Mucosa of descending colon (tissue), 3 donors: ENCODE measurements at regions not wholly inside any gene's neighbourhood (a gene's known extent, or its start where the extent isn't known, plus 50 kb on each side); places are given as distances from the start of the nearest gene placed in this dataset.
"Not testable (repeated sequence)": the region's sequence is repeated elsewhere in the genome, so short reads cannot be mapped to it uniquely, and the experiment has no call there.

Source experiments
- ATAC-seq: fragments of 200-7000 bp; cut with Tn5 transposase; one replicate; pipeline ENCODE4 v1.9.1; 2020; ENCODE audit warnings: mild to moderate bottlenecking, moderate library complexity
- DNase-seq, 3 donors: peaks; one replicate each; pipeline ENCODE4 v3.0.0-alpha.2; 2020
- H3K36me3 ChIP-seq: fragments of 200-600 bp; one replicate; pipeline ENCODE4 v1.8.0; 2021; ENCODE audit warnings: low read depth, mild to moderate bottlenecking
- H3K4me1 ChIP-seq: fragments of 200-600 bp; one replicate; pipeline ENCODE4 v1.8.0; 2021; ENCODE audit warnings: low read depth, mild to moderate bottlenecking
- H3K4me3 ChIP-seq: fragments of 200-600 bp; one replicate; pipeline ENCODE4 v1.8.0; 2021; ENCODE audit warnings: mild to moderate bottlenecking
- H3K9me3 ChIP-seq: fragments of 200-600 bp; one replicate; pipeline ENCODE4 v1.8.0; 2021; ENCODE audit warnings: mild to moderate bottlenecking
- CTCF ChIP-seq: fragments of 200-600 bp; IDR thresholded peaks from one replicate; pipeline ENCODE4 v1.8.0; 2022; ENCODE audit warnings: antibody characterized with exemption, mild to moderate bottlenecking
- intact Hi-C, 2 donors: fragments of 100-400 bp; cut with DNase I in 1 of 2; cut with micrococcal nuclease in 1 of 2; formaldehyde crosslinking; loops; one replicate each; pipeline versions ENCODE4 v1.11.0 to v1.11.1; 2022; cut with DNase I, micrococcal nuclease
- donor health status: DM: no; HTN: no; CAD: no; lungs with moderate emphysema.
- donor health status: DM: no; HTN: no; CAD: no.
- donor health status: DM: no; HTN: yes; CAD: no.

DNA sequence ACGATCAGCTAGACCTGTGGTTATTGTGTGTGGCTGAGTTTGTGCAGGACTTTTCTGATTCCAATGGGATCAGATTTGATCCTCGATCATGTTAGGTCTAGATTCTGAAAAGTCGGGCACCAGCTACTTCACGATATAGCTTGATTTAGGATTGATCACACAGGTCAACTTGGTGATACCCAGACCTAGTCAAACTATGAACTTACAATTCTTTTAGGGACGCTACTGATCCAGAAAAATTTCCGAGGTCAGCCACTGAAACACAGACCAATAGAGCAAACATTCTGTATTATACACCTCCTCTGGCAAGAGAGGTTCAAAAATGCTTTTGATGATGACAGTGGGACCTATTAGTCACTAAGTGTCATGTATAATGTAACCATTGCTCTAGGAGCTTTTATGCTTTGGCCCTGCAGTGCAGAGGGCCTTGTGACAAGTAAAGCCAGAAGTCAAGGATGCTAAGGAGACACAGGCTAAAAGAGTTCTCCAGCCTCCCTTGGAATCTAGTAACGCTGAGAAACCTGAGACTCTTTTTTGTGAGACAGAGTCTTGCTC, 115.6 kb upstream of the MB21D2 start:
- Histone ChIP-seq H3K36me3 (no peaks in the 10 kb centered on the region), H3K4me1 (no peaks in the 10 kb centered on the region), H3K4me3 (no peak overlapping the region), H3K9me3 (no peaks in the 10 kb centered on the region)
- intact Hi-C loops = loop anchor here in 1 of 2 donors (10.0 kb wide), 1 partner anchor 219 kb away; no protein-coding TSS in a partner anchor
- ATAC-seq = no peak
- DNase-seq = no peak
- TF ChIP-seq CTCF = no peak

DNA sequence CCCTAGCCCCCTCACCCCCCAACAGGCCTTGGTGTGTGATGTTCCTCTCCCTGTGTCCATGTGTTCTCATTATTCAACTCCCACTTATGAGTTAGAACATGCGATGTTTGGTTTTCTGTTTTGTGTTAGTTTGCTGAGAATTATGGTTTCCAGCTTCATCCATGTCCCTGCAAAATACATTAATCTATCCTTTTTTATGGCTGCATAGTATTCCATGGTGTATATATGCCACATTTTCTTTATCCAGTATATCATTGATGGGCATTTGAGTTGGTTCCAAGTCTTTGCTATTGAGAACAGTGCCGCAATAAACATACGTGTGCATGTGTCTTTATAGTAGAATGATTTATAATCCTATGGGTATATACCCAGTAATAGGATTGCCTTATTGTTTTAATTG, 120.2 kb upstream of the MB21D2 start:
- not testable (repeated sequence) for H3K9me3 ChIP-seq, H3K4me3 ChIP-seq, ATAC-seq, DNase-seq, H3K4me1 ChIP-seq, H3K36me3 ChIP-seq
- intact Hi-C loops = loop anchor here in 1 of 2 donors (10.0 kb wide), 1 partner anchor 223 kb away; no protein-coding TSS in a partner anchor

- no peaks in the 10 kb centered on the region for H3K36me3 ChIP-seq
- intact Hi-C loops = loop anchor here in 1 of 2 donors (10.0 kb wide), 1 partner anchor 224 kb away; no protein-coding TSS in a partner anchor
- H3K9me3 ChIP-seq = no peaks in the 10 kb centered on the region
- H3K4me1 ChIP-seq = no peaks in the 10 kb centered on the region
- no peak for TF ChIP-seq CTCF
- no peak overlapping the region for H3K4me3 ChIP-seq
- no peak for ATAC-seq
- no peak for DNase-seq
These were observed 121.4 kb upstream of the MB21D2 start for GRCh38 chr3:193039058-193039457.

GRCh38 chr3:193040836-193041672, 123.4 kb upstream of the MB21D2 start:
- peak in 1 of 3 donors; percentile 4 for DNase-seq
- no peaks in the 10 kb centered on the region for H3K9me3 ChIP-seq
- intact Hi-C loops = loop anchor here in 1 of 2 donors (2.0 to 10.0 kb wide), 2 partner anchors 224 to 534 kb away; no protein-coding TSS in a partner anchor
- H3K4me3 ChIP-seq = no peak overlapping the region
- no peaks in the 10 kb centered on the region for H3K4me1 ChIP-seq
- H3K36me3 ChIP-seq = no peaks in the 10 kb centered on the region
- ATAC-seq = peak; percentile 57
- peak; percentile 15 for TF ChIP-seq CTCF

GRCh38 chr3:193046371-193046770, 128.7 kb upstream of the MB21D2 start:
- Histone ChIP-seq H3K36me3 (no peaks in the 10 kb centered on the region), H3K4me1 (no peaks in the 10 kb centered on the region), H3K9me3 (no peaks in the 10 kb centered on the region), H3K4me3 (no peak overlapping the region)
- no peak for ATAC-seq
- intact Hi-C loops = loop anchor here in 1 of 2 donors (10.0 kb wide), 1 partner anchor 528 kb away; no protein-coding TSS in a partner anchor
- TF ChIP-seq CTCF = no peak
- DNase-seq = no peak

- not testable (repeated sequence) for H3K4me1 ChIP-seq, H3K36me3 ChIP-seq, ATAC-seq, H3K4me3 ChIP-seq, H3K9me3 ChIP-seq, DNase-seq
- intact Hi-C loops = loop anchor here in 1 of 2 donors (10.0 kb wide), 1 partner anchor 527 kb away; no protein-coding TSS in a partner anchor
These were observed 129.8 kb upstream of the MB21D2 start for GRCh38 chr3:193047461-193047860.
